ENCODE measurements at regions not wholly inside any gene's neighbourhood (a gene's known extent, or its start where the extent isn't known, plus 50 kb on each side); places are given as distances from the start of the nearest gene placed in this dataset.

DNA sequence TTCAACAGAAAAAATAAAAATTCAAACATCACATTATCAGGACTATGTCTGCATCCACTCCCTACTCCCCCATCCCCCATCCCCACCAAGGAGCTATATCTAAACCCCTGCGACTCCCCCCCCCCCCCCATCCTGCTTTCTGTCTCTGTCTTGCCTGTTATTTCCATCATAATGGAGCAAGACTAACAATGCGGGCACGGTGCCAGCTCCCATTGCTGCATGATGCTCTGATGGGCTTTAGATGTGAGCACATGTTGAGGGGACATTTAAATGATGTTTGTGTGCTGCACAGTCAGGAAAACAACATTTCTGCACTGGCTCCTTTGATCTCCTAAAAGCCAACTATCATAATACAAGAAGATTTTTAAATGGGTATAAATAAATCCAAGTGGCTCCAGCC is 644.2 kb upstream of the SETBP1 start:
- TF ChIP-seq, protein P1, sequence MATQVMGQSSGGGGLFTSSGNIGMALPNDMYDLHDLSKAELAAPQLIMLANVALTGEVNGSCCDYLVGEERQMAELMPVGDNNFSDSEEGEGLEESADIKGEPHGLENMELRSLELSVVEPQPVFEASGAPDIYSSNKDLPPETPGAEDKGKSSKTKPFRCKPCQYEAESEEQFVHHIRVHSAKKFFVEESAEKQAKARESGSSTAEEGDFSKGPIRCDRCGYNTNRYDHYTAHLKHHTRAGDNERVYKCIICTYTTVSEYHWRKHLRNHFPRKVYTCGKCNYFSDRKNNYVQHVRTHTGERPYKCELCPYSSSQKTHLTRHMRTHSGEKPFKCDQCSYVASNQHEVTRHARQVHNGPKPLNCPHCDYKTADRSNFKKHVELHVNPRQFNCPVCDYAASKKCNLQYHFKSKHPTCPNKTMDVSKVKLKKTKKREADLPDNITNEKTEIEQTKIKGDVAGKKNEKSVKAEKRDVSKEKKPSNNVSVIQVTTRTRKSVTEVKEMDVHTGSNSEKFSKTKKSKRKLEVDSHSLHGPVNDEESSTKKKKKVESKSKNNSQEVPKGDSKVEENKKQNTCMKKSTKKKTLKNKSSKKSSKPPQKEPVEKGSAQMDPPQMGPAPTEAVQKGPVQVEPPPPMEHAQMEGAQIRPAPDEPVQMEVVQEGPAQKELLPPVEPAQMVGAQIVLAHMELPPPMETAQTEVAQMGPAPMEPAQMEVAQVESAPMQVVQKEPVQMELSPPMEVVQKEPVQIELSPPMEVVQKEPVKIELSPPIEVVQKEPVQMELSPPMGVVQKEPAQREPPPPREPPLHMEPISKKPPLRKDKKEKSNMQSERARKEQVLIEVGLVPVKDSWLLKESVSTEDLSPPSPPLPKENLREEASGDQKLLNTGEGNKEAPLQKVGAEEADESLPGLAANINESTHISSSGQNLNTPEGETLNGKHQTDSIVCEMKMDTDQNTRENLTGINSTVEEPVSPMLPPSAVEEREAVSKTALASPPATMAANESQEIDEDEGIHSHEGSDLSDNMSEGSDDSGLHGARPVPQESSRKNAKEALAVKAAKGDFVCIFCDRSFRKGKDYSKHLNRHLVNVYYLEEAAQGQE (IDR thresholded peaks at IDR 0.05; ENCODE audit: insufficient read depth in 1 of 2, low read depth in 2 of 2, low read length in 2 of 2): no peak
- TF ChIP-seq POLR2AphosphoS5 (IDR thresholded peaks at IDR 0.05; ENCODE audit: low read depth, low read length) (no peak), FOXP2 (optimal IDR thresholded peaks at IDR 0.05; ENCODE audit: borderline replicate concordance, extremely low read depth, extremely low read length, insufficient read depth) (no peak), TAF1 (IDR thresholded peaks at IDR 0.05; ENCODE audit: borderline replicate concordance, insufficient read depth, low read length) (no peak), SIN3A (IDR thresholded peaks at IDR 0.05; ENCODE audit: borderline replicate concordance, insufficient read depth, low read length) (no peak)

DNA sequence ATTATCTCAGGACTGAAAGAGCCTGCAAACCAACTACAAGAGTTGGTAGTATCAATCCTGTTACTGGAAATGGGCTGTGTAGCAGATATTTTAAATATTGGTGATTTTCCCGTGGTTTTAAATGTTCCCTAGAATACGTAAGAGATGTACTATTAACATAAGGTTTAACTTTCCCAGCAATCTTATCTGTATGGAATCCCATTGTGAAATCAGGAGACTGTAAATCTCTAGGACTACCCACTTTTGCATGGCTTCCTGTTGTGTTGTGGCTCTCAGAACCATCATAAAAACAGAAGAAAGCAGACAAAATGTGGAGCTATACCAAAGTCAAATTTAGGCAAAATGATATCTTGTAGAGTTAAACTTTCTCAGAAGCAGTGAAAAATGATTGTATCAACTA is 641.5 kb upstream of the SETBP1 start:
- no peak for TF ChIP-seq POLR2AphosphoS5 (IDR thresholded peaks at IDR 0.05; ENCODE audit: low read depth, low read length)
- TF ChIP-seq SIN3A (IDR thresholded peaks at IDR 0.05; ENCODE audit: borderline replicate concordance, insufficient read depth, low read length): no peak
- TF ChIP-seq, protein P1 (IDR thresholded peaks at IDR 0.05; ENCODE audit: insufficient read depth in 1 of 2, low read depth in 2 of 2, low read length in 2 of 2): no peak
- no peak for TF ChIP-seq TAF1 (IDR thresholded peaks at IDR 0.05; ENCODE audit: borderline replicate concordance, insufficient read depth, low read length)
- TF ChIP-seq FOXP2 (optimal IDR thresholded peaks at IDR 0.05; ENCODE audit: borderline replicate concordance, extremely low read depth, extremely low read length, insufficient read depth): no peak

DNA sequence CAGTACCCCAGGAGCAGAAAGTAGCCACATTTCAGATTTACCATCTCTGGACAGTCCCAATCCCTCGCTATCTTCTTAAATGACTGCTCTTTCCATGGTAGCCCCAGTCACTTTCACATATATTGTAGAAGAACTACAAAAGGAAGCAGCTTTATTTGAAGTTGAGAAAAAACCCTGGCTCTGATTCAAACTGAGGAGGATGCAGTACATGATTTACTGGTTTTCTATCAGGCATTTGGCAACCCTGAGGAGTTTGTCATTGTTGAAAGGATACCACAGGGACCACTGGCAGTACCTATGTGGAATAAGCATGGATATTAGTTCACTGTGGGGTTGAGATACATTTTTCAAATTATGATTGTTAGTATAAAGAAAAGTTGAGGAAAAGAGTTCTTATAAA is 640.9 kb upstream of the SETBP1 start:
- TF ChIP-seq, protein P1 (IDR thresholded peaks at IDR 0.05; ENCODE audit: insufficient read depth in 1 of 2, low read depth in 2 of 2, low read length in 2 of 2): no peak
- no peak for TF ChIP-seq TAF1 (IDR thresholded peaks at IDR 0.05; ENCODE audit: borderline replicate concordance, insufficient read depth, low read length)
- TF ChIP-seq FOXP2 (optimal IDR thresholded peaks at IDR 0.05; ENCODE audit: borderline replicate concordance, extremely low read depth, extremely low read length, insufficient read depth): no peak
- no peak for TF ChIP-seq POLR2AphosphoS5 (IDR thresholded peaks at IDR 0.05; ENCODE audit: low read depth, low read length)
- TF ChIP-seq SIN3A (IDR thresholded peaks at IDR 0.05; ENCODE audit: borderline replicate concordance, insufficient read depth, low read length): no peak

DNA sequence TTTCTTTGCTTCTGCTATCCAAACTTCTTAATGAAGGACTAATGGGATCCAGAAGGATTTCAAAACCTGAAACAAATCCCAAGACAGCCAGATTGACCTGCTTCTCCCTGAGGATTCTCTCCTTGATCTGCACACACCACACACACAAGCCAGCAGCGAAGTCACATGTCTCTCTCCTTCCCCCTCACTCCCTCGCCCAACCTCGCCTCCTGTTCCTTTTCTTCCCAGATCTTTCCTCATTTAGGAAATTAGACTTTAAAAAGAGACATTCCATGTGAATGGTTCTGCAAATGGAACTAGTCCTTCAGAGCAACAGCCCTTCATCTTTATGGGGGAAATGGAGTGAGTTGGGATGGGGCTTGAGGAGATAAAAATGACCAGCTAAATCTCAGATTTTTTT is 639.1 kb upstream of the SETBP1 start:
- TF ChIP-seq POLR2AphosphoS5 (IDR thresholded peaks at IDR 0.05; ENCODE audit: low read depth, low read length) (no peak), TAF1 (IDR thresholded peaks at IDR 0.05; ENCODE audit: borderline replicate concordance, insufficient read depth, low read length) (no peak), FOXP2 (optimal IDR thresholded peaks at IDR 0.05; ENCODE audit: borderline replicate concordance, extremely low read depth, extremely low read length, insufficient read depth) (no peak), SIN3A (IDR thresholded peaks at IDR 0.05; ENCODE audit: borderline replicate concordance, insufficient read depth, low read length) (no peak)
- TF ChIP-seq, protein P1 (IDR thresholded peaks at IDR 0.05; ENCODE audit: insufficient read depth in 1 of 2, low read depth in 2 of 2, low read length in 2 of 2): no peak

DNA sequence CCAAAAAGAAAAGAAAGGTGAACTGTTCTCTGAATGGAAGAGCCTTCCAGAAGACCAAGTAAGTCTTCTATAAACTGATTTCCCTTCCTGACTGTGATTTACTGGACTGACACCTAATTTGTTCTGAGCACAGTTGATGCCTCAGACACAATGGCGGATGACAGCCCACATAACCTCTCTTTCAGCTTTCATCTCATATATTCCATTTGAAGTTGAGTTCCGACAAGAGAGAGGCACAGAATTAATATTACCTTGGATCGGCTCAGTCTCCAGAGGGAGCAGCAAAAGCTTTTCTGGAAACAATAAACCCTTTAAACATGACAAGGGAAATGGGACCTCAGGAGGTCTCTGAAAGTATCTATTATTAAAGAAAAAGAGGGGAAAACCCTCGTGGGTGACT is 638.7 kb upstream of the SETBP1 start:
- TF ChIP-seq TAF1 (IDR thresholded peaks at IDR 0.05; ENCODE audit: borderline replicate concordance, insufficient read depth, low read length) (no peak), SIN3A (IDR thresholded peaks at IDR 0.05; ENCODE audit: borderline replicate concordance, insufficient read depth, low read length) (no peak), FOXP2 (optimal IDR thresholded peaks at IDR 0.05; ENCODE audit: borderline replicate concordance, extremely low read depth, extremely low read length, insufficient read depth) (no peak), POLR2AphosphoS5 (IDR thresholded peaks at IDR 0.05; ENCODE audit: low read depth, low read length) (no peak)
- TF ChIP-seq, protein P1 (IDR thresholded peaks at IDR 0.05; ENCODE audit: insufficient read depth in 1 of 2, low read depth in 2 of 2, low read length in 2 of 2): no peak

All from PFSK-1 (cell line).